Activated CD8-positive, alpha-beta memory T cell treated with anti-CD3 and anti-CD28 coated beads, Interleukin-2, amount 50 U/mL, for 1 hour (primary cell): ENCODE measurements at regions not wholly inside any gene's neighbourhood (a gene's known extent, or its start where the extent isn't known, plus 50 kb on each side); places are given as distances from the start of the nearest gene placed in this dataset.
"Not testable (repeated sequence)": the region's sequence is repeated elsewhere in the genome, so short reads cannot be mapped to it uniquely, and the experiment has no call there.

Experiments
- DNase-seq: peaks from one replicate; pipeline ENCODE4 v3.0.0-alpha.2; 2020; ENCODE audit errors: extremely low read depth

DNA sequence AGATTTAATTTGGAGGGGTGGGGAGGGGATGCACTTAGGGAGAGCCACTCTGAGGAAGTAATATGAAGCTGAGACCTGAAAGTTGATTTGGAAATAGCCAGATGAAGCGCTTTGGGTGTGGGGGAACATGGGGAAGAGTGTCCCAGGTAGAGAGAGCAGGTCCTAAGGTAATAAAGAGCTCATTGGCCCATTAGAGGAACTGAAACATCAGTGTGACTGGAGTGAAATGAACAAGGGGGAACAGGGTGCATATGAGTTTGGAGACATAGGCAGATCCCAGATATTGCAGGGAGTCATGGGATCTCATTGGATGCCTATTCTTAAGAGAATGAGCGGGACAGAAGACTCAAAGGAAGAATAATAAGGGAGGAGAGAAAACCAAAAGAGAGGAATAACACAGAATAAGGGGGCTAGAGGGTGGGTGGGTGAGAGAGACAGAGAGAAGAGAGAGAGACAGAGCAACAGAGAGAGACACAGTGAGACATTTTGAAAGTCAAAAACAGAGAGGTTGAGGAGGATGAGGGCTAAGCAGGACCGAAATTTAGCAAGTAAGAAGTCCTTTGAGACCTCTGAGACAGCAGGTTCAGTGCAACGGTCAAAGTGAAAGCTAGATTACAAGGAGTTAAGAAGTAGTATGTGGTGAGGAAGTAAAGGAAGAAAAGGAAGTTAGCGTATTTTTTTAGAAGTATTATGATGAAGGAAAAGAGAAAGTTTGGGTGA lies 54.1 kb upstream of the NOTCH2NLA start:
- DNase-seq = not testable (repeated sequence)

- DNase-seq = not testable (repeated sequence)
Measured at GRCh38 chr1:146281522-146281921, 52.7 kb upstream of the NOTCH2NLA start.

DNA sequence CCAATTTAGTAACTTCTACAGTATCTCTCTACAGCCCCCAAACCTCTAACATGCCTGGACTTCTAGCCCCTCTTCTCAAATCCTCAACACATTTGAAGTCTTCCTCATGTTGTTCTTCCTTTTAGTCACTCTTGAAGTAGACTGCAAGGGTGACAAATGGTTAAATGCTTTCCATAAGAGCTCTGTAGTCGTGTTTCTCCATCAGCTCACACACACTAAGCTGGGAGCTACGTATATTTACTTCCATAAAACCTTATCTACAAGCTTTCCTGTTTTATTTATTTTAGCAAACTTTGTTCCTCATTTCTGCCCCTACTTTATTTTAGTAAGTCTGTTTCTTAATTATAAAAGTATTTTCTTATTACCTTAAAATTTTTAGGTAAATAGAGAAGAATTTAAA lies 49.9 kb upstream of the NOTCH2NLA start:
- not testable (repeated sequence) for DNase-seq
